GM18508 (cell line): ENCODE measurements at regions not wholly inside any gene's neighbourhood (a gene's known extent, or its start where the extent isn't known, plus 50 kb on each side); places are given as distances from the start of the nearest gene placed in this dataset.

Experiments
- ATAC-seq: cut with Tn5 transposase; IDR thresholded peaks from one replicate; pipeline ENCODE4 v1.9.1; 2021; ENCODE audit warnings: moderate number of reproducible peaks; ENCODE audit not compliant: insufficient read depth, unreplicated experiment

DNA sequence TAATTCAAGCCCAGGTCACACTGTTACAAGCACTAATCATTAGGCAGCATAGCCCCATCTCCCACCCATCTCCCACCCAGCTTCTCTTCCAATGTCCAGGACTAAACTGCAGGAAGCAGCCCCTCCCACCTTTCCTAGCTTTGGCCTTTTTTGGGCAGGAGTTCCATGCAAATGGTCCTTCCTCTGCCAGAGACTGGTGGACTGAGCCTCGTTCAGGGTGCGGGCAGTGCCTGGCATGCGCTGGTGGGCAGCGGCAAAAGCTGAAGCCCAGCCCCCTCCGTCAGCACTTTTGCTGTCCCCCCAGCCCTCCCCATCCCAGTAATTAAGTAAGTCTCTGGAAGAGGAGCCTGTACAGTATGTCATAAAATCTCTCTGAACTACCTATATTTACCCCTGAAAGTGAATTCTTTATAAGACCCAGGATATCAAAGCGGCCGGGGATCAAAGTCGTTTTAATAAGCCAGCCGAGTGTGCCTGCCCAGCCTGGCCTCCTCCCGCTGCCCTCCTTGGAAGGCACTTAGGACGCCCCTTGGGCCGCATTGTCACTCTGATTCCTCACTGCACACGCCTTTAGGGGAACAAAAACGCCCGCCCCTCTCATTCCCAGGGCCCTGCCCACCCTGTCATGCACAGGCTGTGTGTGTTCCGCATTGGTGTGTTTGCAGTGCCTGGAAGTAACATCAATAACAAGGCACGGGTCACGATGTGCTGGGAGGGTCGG lies 109.9 kb downstream of the IRX5 start:
- no peak for ATAC-seq

DNA sequence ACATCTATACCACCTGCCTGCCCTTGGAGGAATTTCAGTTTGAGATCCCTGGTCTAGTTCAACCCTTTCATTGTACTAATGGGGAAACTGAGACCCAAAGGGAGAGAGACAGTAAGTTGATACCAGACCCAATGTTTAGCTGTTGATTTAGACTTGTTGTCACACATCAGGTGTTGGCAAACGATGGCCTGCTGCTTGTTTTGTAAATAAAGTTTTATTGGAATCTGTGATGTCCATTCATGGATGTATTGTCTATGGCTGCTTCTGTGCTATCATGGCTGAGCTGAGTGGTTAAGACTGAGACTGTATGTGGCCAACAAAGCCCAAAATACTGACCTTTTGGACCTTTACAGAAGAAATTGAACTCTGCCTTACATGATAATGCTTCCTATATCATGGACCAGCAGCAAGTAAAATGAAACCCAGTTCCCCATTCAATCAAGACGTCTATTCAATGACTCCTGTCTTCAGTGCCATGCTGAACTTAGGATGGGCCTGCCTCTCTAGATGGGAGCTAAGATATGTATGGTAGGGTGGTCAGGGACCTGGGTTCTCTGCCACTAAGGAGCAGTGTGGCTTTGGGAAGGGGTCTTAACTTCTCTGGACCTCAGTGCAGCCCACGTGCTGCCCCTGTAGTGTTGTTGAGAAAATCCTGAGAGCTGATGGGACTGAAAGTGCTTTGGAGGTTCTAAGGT lies 111.0 kb downstream of the IRX5 start:
- ATAC-seq: no peak

GRCh38 chr16:55042556-55043432 lies 112.1 kb downstream of the IRX5 start:
- ATAC-seq: no peak

GRCh38 chr16:55043499-55043898 lies 112.8 kb downstream of the IRX5 start:
- no peak for ATAC-seq

- no peak for ATAC-seq
Measured at GRCh38 chr16:55044201-55044975, 113.7 kb downstream of the IRX5 start.

- ATAC-seq: no peak
Measured at GRCh38 chr16:55045329-55045728, 114.7 kb downstream of the IRX5 start.

GRCh38 chr16:55045756-55046460 lies 115.2 kb downstream of the IRX5 start:
- ATAC-seq: no peak

DNA sequence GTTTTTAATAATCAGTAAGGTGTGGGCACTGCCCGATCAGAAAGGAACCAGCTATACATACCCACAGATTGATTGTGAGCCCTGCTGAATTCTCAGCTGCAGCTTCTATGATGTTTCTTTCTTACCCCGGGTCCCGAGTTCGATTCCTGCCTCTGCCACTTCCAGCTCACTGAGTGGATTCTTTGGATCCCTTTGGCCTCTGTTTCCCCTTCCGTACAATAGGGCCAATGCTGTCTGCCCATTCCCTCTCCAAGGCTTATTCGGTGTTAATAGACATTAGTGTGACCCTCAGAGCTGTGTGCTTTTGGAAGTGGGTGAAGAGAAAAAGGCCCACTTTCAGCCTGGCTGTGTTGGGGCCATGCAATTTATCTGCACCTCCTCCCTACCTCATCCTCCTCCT lies 115.8 kb downstream of the IRX5 start:
- no peak for ATAC-seq

DNA sequence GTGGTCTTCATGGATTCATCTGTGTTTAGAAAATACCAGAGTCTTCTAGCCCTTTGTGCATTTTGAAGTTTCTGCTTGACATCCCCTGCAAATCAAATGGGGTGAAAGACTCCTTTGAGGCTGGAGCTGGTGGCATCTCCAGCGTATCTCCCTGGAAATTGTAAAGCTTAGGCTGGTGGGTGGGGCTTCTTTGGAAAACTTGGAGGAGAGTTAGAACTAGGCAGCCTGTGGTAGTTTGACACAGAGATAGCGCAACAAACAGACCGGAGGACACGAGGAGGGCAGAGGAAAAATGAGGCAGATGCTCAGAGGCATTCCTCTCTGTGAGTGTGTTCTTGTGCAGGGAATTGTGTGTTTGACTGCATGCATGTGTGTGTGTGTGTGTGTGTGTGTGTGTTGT lies 116.3 kb downstream of the IRX5 start:
- ATAC-seq: no peak

- no peak for ATAC-seq
Measured at GRCh38 chr16:55047331-55047730, 116.7 kb downstream of the IRX5 start.

DNA sequence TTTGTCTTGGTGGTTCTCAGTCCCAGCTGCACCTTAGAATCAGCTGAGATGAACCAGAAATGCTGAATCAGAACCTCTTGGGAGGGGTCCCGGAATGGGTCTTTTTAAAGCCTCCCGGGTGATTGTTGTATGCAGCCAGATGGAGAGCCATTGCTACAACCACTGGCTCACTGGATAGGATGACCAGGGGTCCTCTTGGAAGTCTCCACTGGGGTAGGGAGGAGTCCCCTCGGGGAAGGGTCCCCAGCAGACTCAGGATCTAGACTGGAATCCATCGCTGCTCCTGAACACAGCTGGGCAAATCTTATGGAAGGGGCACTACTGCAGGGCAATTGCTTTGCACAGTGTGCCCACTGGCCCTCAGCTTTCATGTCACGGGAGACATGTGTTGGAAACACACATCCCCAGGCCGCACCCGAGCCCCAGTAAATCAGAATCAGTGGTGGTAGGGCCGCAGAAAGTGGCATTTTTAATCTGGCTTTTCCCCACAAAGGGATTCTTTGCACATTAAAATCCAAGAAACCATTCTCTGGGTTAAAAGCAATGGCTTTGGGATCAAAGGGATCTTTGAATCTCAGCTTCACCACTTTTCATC lies 117.3 kb downstream of the IRX5 start:
- ATAC-seq: no peak

GRCh38 chr16:55048745-55049144 lies 118.1 kb downstream of the IRX5 start:
- no peak for ATAC-seq

DNA sequence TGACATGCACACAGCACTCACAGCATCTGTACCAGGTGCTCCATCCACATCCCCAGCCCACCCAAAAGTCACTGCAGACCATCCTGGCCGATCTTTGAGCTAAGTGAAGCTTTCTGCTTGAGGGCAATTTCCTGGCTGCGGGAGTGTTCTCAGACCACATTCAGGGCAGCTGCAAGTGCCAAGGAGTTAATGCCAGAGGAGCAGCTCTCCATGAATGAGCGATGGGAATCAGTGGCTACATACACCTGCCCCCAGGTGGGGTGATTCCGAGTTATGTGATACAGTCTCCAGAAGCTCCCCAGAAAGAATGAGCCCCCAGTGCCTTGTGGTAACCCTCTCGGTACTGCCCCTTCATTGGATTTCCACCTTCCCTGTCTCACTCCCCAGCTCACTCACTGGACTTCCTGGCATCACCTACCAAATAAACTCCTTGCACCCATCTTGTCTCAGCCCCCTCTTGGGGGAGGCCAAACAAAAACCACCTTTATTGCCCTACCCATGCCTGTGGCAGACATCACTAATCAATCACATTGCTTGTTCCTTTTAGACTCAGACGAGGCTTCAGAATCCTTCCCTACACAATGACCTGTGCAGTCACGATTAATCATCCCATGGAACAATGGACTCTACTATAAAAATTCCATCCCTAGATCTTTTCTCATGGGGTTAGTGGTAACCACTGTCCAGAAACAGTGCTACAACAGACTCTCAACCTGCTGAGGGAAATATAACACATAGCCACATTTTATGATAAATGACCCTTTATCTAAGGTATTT lies 121.1 kb downstream of the IRX5 start:
- no peak for ATAC-seq

GRCh38 chr16:55052348-55052734 lies 121.7 kb downstream of the IRX5 start:
- ATAC-seq: no peak

GRCh38 chr16:55052741-55053415 lies 122.2 kb downstream of the IRX5 start:
- ATAC-seq: no peak

DNA sequence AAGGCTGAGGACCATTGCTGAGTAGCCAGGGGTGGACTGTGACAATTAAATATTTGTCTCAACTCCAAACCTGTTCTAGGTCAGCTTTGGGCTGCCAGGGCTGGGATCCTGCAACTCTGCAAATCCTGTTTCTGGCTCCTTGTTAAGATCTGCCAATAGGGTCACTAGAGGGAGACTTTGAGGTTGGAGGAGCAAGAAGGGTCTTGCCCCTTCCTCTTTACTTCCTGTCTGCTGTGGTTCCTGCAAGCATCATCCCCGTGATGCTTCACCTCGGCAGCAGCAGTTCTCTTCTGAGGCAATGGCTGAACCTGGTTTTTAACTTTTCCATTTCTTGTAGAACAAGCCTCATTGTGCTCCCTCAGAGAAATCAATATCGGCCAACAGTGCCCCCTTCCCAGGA lies 124.6 kb downstream of the IRX5 start:
- ATAC-seq: no peak

DNA sequence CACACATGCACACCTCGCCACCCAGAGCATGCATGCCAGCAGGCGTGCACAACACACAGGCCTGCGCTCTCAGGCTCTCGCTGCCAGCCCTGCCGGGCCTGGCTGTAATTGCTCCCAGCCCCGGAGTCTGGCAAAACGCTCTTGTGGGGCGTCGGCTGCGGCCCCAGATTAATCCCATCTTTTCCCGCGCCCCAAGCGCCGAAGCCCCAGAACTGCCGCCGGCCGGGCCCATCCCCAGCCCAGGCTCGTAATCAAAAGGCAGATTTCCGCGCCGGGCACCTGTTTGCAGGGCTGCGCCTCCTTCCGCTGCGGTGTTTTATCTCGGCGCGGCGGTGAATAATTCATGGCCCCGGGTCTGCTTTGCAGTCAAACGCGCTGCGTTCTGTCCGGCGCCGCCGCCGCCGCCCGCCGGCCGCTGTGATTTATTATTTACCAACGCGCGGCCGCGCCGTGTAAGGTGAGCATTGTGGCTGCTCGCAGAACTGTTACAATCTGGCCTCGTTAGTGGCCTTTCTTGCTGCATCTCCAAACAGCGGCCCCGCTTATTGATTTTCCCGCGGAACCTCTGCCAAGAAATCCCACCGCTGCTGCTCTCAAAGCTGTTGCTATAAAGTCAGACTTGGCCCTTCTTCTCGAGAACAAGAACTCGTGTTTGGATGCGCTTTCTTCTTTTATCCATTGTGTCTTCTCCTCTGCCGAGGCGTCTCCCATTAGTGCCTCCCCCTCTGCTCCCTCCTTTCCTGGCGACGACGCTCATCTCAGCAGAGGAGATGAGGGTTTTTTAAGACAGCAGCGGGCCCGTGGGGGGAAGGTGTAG lies 126.1 kb downstream of the IRX5 start:
- no peak for ATAC-seq
